A673 (cell line): ENCODE measurements at regions not wholly inside any gene's neighbourhood (a gene's known extent, or its start where the extent isn't known, plus 50 kb on each side); places are given as distances from the start of the nearest gene placed in this dataset.

Experiments
- BruUV-seq: library from RNA; stranded (reverse); fragments of 400-500 nt; replicated peaks from 2 replicates; lab custom pipeline; 2021; lab: Mats Ljungman, UMichigan
- CTCF ChIA-PET: fragments of 300-600 bp; sonication (Branson Sonifier 250); formaldehyde crosslinking; loops from one replicate; lab custom pipeline; 2022; ENCODE audit warnings: antibody characterized with exemption; lab: Charles Lee
- POLR2A ChIA-PET: fragments of 300-600 bp; sonication (Branson Sonifier 250); formaldehyde crosslinking; loops from one replicate; lab custom pipeline; 2022; ENCODE audit warnings: antibody characterized with exemption; ENCODE audit not compliant: low non-redundant PET; lab: Charles Lee
- DNase-seq: peaks from one replicate; pipeline ENCODE4 v3.0.0-alpha.2; 2015; ENCODE audit warnings: low spot score
- H3K27ac ChIP-seq: fragments of 200-600 bp; sonication (generic); 2 replicates; pipeline ENCODE4 v1.5.1; 2016; ENCODE audit warnings: mixed run types, low read depth, mild to moderate bottlenecking, mixed read lengths, antibody characterized with exemption, low read length; ENCODE audit not compliant: poor library complexity, severe bottlenecking
- H3K27me3 ChIP-seq: fragments of 200-600 bp; sonication (generic); replicated peaks from 2 replicates; pipeline ENCODE4 v1.6.1; 2017; ENCODE audit warnings: mixed run types, low read depth, mild to moderate bottlenecking, mixed read lengths, antibody characterized with exemption, low read length; ENCODE audit not compliant: insufficient read depth, poor library complexity
- H3K36me3 ChIP-seq: fragments of 200-600 bp; sonication (generic); 2 replicates; pipeline ENCODE4 v1.6.1; 2016; ENCODE audit warnings: mixed run types, mild to moderate bottlenecking, mixed read lengths, antibody characterized with exemption, low read length; ENCODE audit not compliant: insufficient read depth, poor library complexity, severe bottlenecking
- H3K4me1 ChIP-seq: fragments of 200-600 bp; sonication (generic); 2 replicates; pipeline ENCODE4 v1.6.1; 2017; ENCODE audit warnings: mixed run types, mild to moderate bottlenecking, mixed read lengths, antibody characterized with exemption, low read length; ENCODE audit not compliant: insufficient read depth, poor library complexity, severe bottlenecking
- H3K4me3 ChIP-seq: fragments of 200-600 bp; sonication (generic); 2 replicates; pipeline ENCODE4 v1.5.1; 2016; ENCODE audit warnings: low read depth, mixed run types, mild to moderate bottlenecking, mixed read lengths, low read length; ENCODE audit not compliant: poor library complexity, severe bottlenecking
- H3K9me3 ChIP-seq: fragments of 200-600 bp; sonication (generic); 2 replicates; pipeline ENCODE4 v1.6.1; 2016; ENCODE audit warnings: mixed run types, low read depth, mild to moderate bottlenecking, mixed read lengths, antibody characterized with exemption, low read length; ENCODE audit not compliant: poor library complexity, severe bottlenecking
- EZH2 ChIP-seq: fragments of 200-600 bp; sonication (generic); IDR thresholded peaks from 2 replicates; pipeline ENCODE4 v1.6.1; 2017; ENCODE audit warnings: borderline replicate concordance, low read depth, mild to moderate bottlenecking, mixed read lengths, antibody characterized with exemption, low read length; ENCODE audit not compliant: poor library complexity, severe bottlenecking
- intact Hi-C: fragments of 100-400 bp; cut with micrococcal nuclease; formaldehyde crosslinking; loops from one replicate; pipeline ENCODE4 v1.10.0; 2022; ENCODE audit not compliant: unreplicated experiment
- TF ChIP-seq, protein P1 (sequence below): fragments of 300-800, 200-600 bp; sonication (generic); conservative IDR thresholded peaks from 2 replicates; pipeline ENCODE4 v1.5.1; 2017; ENCODE audit warnings: low read depth, mild to moderate bottlenecking, antibody characterized with exemption, low read length, moderate library complexity, mixed read lengths

GRCh38 chr21:35329940-35330660 lies 281.0 kb upstream of the RUNX1 start:
- no peaks in the 10 kb centered on the region for H3K9me3 ChIP-seq
- no peaks in the 10 kb centered on the region for H3K27me3 ChIP-seq
- TF ChIP-seq, protein P1, sequence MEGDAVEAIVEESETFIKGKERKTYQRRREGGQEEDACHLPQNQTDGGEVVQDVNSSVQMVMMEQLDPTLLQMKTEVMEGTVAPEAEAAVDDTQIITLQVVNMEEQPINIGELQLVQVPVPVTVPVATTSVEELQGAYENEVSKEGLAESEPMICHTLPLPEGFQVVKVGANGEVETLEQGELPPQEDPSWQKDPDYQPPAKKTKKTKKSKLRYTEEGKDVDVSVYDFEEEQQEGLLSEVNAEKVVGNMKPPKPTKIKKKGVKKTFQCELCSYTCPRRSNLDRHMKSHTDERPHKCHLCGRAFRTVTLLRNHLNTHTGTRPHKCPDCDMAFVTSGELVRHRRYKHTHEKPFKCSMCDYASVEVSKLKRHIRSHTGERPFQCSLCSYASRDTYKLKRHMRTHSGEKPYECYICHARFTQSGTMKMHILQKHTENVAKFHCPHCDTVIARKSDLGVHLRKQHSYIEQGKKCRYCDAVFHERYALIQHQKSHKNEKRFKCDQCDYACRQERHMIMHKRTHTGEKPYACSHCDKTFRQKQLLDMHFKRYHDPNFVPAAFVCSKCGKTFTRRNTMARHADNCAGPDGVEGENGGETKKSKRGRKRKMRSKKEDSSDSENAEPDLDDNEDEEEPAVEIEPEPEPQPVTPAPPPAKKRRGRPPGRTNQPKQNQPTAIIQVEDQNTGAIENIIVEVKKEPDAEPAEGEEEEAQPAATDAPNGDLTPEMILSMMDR, result no peak
- no peak for TF ChIP-seq EZH2
- no peaks in the 10 kb centered on the region for H3K4me1 ChIP-seq
- CTCF ChIA-PET, result interaction anchor here (0.6 kb wide), 1 partner anchor 402 kb away, joined by 4 read pairs; no protein-coding TSS in a partner anchor
- no peak for DNase-seq
- BruUV-seq, result no TSS peak
- POLR2A ChIA-PET, result interaction anchor here (0.6 kb wide), 2 partner anchors 159 to 781 kb away, joined by 5 to 16 read pairs; no protein-coding TSS in a partner anchor
- no peak overlapping the region for H3K27ac ChIP-seq
- intact Hi-C loops, result no loop called here
- H3K4me3 ChIP-seq, result no peak overlapping the region
- no peaks in the 10 kb centered on the region for H3K36me3 ChIP-seq

DNA sequence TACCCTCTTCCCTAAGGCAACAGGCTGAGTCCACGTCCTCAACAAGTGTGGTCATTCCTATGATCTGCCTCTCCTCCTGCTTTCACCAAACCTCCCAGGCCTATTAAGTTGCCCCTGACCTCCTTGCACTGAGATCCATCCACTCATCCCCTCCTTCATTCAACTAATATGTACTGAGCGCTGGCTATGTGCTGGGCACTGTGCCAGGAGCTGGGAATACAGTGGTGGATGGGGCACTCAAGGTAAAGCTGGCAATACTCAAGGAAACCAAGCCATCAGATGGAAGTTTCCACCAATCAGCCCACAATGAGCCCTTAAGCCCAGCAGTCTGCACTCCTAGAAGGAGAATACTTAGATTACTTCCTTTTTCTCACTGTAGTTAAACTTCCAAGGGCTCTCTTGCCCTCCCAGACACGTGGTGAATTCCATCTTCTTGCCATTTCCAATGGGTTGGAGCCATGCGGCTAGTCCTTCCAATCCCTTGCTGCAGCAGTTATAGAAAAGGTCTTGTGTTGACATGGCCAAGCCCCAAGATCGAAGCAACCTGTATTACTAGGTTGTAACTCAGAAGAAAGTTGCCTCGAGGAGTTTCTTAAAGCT lies 279.9 kb upstream of the RUNX1 start:
- no TSS peak for BruUV-seq
- H3K36me3 ChIP-seq, result no peaks in the 10 kb centered on the region
- ChIA-PET POLR2A (interaction anchor here (0.8 kb wide), 1 partner anchor 39 kb away, joined by 3 read pairs; no protein-coding TSS in a partner anchor), CTCF (no interaction called here)
- H3K4me1 ChIP-seq, result no peaks in the 10 kb centered on the region
- H3K9me3 ChIP-seq, result no peaks in the 10 kb centered on the region
- TF ChIP-seq, protein P1, result no peak
- TF ChIP-seq EZH2, result no peak
- no peak for DNase-seq
- H3K27me3 ChIP-seq, result peaks cover 4% of the 10 kb centered on the region
- no peak overlapping the region for H3K4me3 ChIP-seq
- intact Hi-C loops, result no loop called here
- no peak overlapping the region for H3K27ac ChIP-seq

- intact Hi-C loops, result no loop called here
- H3K27me3 ChIP-seq, result peaks cover 4% of the 10 kb centered on the region
- H3K4me1 ChIP-seq, result no peaks in the 10 kb centered on the region
- no TSS peak for BruUV-seq
- TF ChIP-seq EZH2, result no peak
- TF ChIP-seq, protein P1, result no peak
- no peak for DNase-seq
- ChIA-PET POLR2A (no interaction called here), CTCF (no interaction called here)
- H3K4me3 ChIP-seq, result no peak overlapping the region
- no peaks in the 10 kb centered on the region for H3K36me3 ChIP-seq
- no peaks in the 10 kb centered on the region for H3K9me3 ChIP-seq
- no peak overlapping the region for H3K27ac ChIP-seq
Observed at GRCh38 chr21:35326677-35327076, 277.6 kb upstream of the RUNX1 start.
